ENCODE measurements at regions not wholly inside any gene's neighbourhood (a gene's known extent, or its start where the extent isn't known, plus 50 kb on each side); places are given as distances from the start of the nearest gene placed in this dataset.

- in situ Hi-C loops (cut with MboI; ENCODE audit: low sequenced_read_pairs) = no loop called here
- Histone ChIP-seq H3K27ac (ENCODE audit: insufficient read depth, low read length) (no peak overlapping the region), H2AFZ (replicated peaks; ENCODE audit: low read length, poor library complexity) (no peak overlapping the region), H2BK5ac (ENCODE audit: low read depth, low read length, poor library complexity, severe bottlenecking) (no peak overlapping the region), H3K4ac (ENCODE audit: low read depth, low read length) (no peak overlapping the region), H4K91ac (ENCODE audit: insufficient read depth, low read depth, low read length) (no peak overlapping the region), H3K4me1 (ENCODE audit: control insufficient read depth, insufficient read depth, low read length) (no peaks in the 10 kb centered on the region; the same call in 1 of the 2 replicates), H3K4me2 (ENCODE audit: low read depth, low read length) (no peak overlapping the region), H3K27me3 (ENCODE audit: control insufficient read depth, insufficient read depth, low read length) (peaks cover 13% of the 10 kb centered on the region), H4K20me1 (ENCODE audit: insufficient read depth, low read length) (no peaks in the 10 kb centered on the region), H3K14ac (replicated peaks; ENCODE audit: low read depth, low read length) (no peak overlapping the region), H4K5ac (ENCODE audit: low read depth, low read length) (no peak overlapping the region), H2AK9ac (replicated peaks; ENCODE audit: low read depth, low read length, poor library complexity) (no peak overlapping the region), H3K4me3 (ENCODE audit: insufficient read depth, low read depth, low read length) (no peak overlapping the region), H3K9me3 (ENCODE audit: control insufficient read depth, insufficient read depth, low read length) (peaks cover 2% of the 10 kb centered on the region; the same call in 1 of the 2 replicates), H3K18ac (ENCODE audit: low read depth, low read length) (no peak overlapping the region), H2BK120ac (ENCODE audit: low read depth, low read length) (no peak overlapping the region), H3K9ac (ENCODE audit: low read depth, low read length) (no peak overlapping the region), H3K56ac (ENCODE audit: extremely low read depth, insufficient read depth, low read length) (no peak overlapping the region), H4K8ac (ENCODE audit: low read depth in 2 of 2, low read length in 2 of 2) (no peak overlapping the region), H2AK5ac (ENCODE audit: low read depth, low read length) (no peak overlapping the region), H3K79me1 (ENCODE audit: low read depth in 1 of 2, low read length in 2 of 2) (no peaks in the 10 kb centered on the region), H2BK15ac (ENCODE audit: low read depth, low read length) (no peak overlapping the region), H3K36me3 (ENCODE audit: control insufficient read depth, insufficient read depth, low read length) (no peaks in the 10 kb centered on the region), H2BK20ac (ENCODE audit: low read depth, low read length) (no peak overlapping the region), H3K23ac (ENCODE audit: low read depth, low read length) (no peak overlapping the region), H3K9me1 (ENCODE audit: insufficient read depth, low read length) (no peaks in the 10 kb centered on the region)
- POLR2A ChIA-PET (ENCODE audit: unreplicated experiment) = no interaction called here
- no peak for ATAC-seq (ENCODE audit: low read depth)
- CTCF ChIA-PET = interaction anchor here (1.4 kb wide), 1 partner anchor 78 kb away, joined by 3 read pairs; no protein-coding TSS in a partner anchor
- BruUV-seq (replicated peaks) = no TSS peak
- TF ChIP-seq MXI1 (IDR thresholded peaks at IDR 0.05; ENCODE audit: borderline replicate concordance, low read depth, low read length) = no peak
- TF ChIP-seq RAD21 (IDR thresholded peaks at IDR 0.05; ENCODE audit: low read length) = no peak
- no peak for TF ChIP-seq POLR2A (IDR thresholded peaks at IDR 0.05; ENCODE audit: low read depth, low read length)
- TF ChIP-seq CHD1 (IDR thresholded peaks at IDR 0.05; ENCODE audit: low read depth, low read length) = no peak
- TF ChIP-seq RCOR1 (IDR thresholded peaks at IDR 0.05; ENCODE audit: insufficient replicate concordance, low read length) = no peak
- TF ChIP-seq NFE2L2 (IDR thresholded peaks at IDR 0.05; ENCODE audit: low read depth, low read length) = no peak
- TF ChIP-seq, protein P1, sequence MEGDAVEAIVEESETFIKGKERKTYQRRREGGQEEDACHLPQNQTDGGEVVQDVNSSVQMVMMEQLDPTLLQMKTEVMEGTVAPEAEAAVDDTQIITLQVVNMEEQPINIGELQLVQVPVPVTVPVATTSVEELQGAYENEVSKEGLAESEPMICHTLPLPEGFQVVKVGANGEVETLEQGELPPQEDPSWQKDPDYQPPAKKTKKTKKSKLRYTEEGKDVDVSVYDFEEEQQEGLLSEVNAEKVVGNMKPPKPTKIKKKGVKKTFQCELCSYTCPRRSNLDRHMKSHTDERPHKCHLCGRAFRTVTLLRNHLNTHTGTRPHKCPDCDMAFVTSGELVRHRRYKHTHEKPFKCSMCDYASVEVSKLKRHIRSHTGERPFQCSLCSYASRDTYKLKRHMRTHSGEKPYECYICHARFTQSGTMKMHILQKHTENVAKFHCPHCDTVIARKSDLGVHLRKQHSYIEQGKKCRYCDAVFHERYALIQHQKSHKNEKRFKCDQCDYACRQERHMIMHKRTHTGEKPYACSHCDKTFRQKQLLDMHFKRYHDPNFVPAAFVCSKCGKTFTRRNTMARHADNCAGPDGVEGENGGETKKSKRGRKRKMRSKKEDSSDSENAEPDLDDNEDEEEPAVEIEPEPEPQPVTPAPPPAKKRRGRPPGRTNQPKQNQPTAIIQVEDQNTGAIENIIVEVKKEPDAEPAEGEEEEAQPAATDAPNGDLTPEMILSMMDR (conservative IDR thresholded peaks at IDR 0.05; ENCODE audit: low read depth, low read length) = no peak
- TF ChIP-seq RFX5 (IDR thresholded peaks at IDR 0.05; ENCODE audit: low read depth, low read length) = no peak
- no peak for TF ChIP-seq CEBPB (IDR thresholded peaks at IDR 0.05; ENCODE audit: low read depth, low read length)
- TF ChIP-seq USF2 (IDR thresholded peaks at IDR 0.05; ENCODE audit: low read depth, low read length) = no peak
- TF ChIP-seq MAZ (IDR thresholded peaks at IDR 0.05; ENCODE audit: borderline replicate concordance, low read depth, low read length) = no peak
- TF ChIP-seq SMC3 (IDR thresholded peaks at IDR 0.05; ENCODE audit: low read depth, low read length) = no peak
- no peak for TF ChIP-seq ELK1 (IDR thresholded peaks at IDR 0.05; ENCODE audit: borderline replicate concordance, low read depth, low read length)
- TF ChIP-seq FOS (IDR thresholded peaks at IDR 0.05; ENCODE audit: low read depth, low read length) = no peak
- dilution Hi-C loops (cut with HindIII; ENCODE audit: low sequenced_read_pairs, unreplicated experiment) = no loop called here
- intact Hi-C loops (cut with micrococcal nuclease) = loop anchor here (5.0 kb wide), 1 partner anchor 155 kb away; no protein-coding TSS in a partner anchor
- no peak for DNase-seq
Observed at GRCh38 chr5:15027764-15028163, 156.2 kb upstream of the ANKH start.

All from IMR-90 (cell line).